ENCODE measurements at regions not wholly inside any gene's neighbourhood (a gene's known extent, or its start where the extent isn't known, plus 50 kb on each side); places are given as distances from the start of the nearest gene placed in this dataset.
"Not testable (repeated sequence)": the region's sequence is repeated elsewhere in the genome, so short reads cannot be mapped to it uniquely, and the experiment has no call there.

DNA sequence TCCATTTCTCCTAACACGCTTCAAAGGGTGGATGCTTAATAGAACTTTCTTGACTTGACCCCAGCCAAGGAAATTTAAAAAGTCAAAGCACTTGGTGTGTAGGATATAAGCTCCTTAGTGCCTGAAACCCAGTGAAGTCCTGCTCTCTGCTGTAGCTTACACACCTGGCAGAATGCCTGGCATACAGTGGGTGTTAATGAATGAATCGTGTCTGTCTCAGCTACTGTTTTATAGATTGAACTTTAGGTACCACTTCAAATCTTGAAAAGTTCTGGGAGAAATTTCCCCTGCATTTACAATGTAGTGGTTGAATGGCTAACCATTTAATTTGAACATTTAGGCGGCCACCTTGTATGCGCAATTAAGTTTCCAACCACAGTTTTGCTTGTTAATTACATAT, 70.5 kb upstream of the ZNF217 start:
- no peak for DNase-seq (ENCODE audit: low read depth)

DNA sequence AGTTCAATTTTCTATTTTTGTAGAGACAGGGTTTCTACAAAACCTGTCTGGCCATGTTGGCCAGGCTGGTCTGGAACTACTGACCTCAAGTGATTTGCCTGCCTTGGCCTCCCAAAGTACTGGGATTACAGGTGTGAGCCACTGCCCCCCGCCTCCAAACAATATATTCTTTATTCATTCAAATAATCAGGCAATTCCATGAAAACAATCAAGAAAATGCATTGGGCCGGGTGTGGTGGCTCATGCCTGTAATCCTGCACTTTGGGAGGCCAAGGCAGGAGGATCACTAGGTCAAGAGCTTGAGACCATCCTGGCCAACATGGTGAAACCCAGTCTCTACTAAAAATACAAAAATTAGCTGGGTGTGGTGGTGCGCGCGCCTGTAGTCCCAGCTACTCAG, 69.9 kb upstream of the ZNF217 start:
- not testable (repeated sequence) for DNase-seq (ENCODE audit: low read depth)

DNA sequence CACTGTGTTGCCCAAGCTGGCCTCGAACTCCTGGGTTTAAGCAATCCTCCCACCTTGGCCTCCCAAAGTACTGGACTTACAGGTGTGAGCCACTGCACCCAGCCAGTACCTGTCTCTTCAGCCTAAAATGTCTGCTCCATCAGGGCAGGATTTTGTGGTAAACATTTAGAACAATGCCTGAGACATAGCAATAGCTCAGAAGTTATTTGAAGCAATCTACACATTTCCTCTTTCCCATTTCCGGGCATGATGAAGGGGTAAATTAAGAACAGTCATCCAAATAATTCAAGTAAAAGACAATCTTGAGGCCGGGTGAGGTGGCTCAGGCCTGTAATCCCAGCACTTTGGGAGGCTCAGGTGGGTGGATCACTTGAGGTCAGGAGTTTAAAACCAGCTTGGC, 69.0 kb upstream of the ZNF217 start:
- DNase-seq (ENCODE audit: low read depth), result no peak

DNA sequence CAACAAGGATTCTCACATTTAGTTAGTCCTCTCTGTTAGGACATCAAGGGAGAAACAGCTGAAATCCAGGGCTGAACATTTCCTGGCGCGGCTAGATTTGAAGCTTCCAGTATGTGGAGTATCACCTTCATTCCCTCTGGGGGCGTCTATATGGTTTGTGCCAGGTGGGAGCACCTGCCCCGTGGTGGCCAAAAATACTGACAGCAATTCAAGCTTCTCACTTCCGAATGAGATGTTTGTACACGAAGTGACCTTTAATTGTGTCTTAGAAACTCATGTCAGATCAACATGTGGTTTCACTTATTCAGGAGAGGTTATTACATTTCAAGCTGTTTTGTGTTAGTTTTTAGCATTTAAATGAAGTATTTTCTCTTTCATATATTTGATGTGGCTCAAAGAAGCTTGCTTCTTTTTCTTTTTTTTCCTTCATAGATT, 67.3 kb upstream of the ZNF217 start:
- DNase-seq (ENCODE audit: low read depth), result no peak

DNA sequence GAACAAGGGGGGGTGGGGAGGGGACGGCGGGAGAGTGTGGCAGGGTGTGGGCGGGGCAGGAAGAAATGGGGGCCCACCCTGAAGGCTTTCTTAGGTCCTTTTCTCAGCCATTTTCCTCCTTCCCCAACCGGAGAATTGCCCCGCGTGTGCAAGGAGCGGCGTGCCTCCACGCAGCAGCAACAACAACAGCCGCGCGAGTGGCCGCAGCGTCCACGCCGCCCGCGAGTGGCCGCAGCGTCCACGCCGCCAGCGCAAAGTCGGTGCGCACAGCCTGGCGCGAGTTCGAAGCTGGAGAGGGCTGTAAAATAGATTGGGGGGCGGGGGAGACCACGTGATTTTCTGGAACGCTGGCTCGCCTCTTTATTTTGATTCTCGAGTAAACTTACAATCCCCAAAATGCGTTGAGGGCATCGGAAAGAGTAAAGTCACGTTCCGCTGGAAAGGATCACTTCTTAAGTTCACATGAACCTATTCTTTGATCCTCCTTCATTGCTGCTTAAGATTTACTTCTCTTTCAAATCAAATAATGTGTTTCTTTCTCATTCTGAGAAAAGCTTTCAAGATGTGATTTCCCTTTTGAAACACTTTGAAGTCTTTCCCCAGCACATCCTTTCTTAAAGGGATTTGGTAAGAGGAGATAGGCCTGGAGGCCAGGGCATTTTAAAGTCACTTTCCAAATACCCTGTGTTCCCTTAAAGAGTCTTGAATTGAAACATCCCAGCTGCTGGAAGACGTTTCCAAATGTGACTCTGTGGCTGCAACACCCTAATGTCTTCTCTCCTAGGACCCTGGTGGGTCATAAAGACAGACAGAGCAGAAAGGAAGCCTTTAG, 66.7 kb upstream of the ZNF217 start:
- no peak for DNase-seq (ENCODE audit: low read depth)

DNA sequence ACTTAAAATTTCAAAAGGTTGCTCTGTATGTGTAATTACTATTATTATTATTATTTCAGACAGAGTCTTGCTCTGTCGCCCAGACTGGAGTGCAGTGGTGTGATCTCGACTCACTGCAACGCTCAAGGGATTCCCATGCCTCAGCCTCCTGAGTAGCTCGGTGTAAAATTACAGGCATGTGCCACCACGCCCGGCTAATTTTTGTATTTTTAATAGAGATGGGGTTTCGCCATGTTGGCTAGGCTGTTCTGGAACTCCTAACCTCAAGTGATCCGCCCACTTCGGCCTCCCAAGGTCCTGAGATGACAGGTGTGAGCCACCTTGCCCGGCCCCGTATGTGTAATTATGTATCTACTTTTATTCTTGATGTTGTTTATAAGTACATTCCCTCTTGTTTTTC, 65.3 kb upstream of the ZNF217 start:
- DNase-seq (ENCODE audit: low read depth), result no peak

DNA sequence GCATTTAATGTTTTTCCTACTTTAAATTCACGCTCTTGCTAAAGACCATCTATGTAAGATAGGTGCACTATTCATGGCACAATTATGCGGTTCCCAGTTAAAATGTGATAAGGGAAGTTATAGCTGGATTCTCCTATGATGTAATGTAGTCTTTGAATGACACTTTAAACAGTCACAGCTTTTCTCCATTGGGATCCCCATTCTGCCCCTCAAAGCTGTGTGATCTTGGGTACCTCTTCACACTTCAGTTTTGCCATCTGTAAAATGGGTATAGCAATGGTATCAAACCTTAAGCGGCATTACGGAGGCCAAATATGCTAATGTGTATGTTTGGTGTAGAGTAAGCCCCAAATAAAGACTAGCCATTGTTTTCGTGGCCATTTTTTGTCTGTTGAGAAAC, 64.7 kb upstream of the ZNF217 start:
- DNase-seq (ENCODE audit: low read depth), result no peak

DNA sequence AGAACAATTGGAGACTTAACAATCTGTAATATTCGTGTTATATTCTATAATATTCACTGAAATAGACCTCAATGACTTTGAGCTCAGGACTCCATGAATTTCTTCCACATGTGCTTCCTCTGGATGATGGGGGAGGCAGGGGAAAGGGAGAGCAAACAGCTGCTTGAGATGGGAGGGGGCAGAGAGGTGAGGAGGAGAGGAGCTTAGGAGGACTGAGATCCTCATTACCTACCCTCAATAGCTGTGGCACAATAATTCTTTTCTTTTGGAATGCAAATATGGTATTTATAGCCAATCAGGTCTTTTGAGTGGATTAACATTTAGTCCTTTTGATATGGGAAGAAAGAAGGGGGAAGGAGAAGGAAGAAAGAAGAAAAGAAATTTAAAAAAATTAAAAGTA, 64.1 kb upstream of the ZNF217 start:
- no peak for DNase-seq (ENCODE audit: low read depth)

DNA sequence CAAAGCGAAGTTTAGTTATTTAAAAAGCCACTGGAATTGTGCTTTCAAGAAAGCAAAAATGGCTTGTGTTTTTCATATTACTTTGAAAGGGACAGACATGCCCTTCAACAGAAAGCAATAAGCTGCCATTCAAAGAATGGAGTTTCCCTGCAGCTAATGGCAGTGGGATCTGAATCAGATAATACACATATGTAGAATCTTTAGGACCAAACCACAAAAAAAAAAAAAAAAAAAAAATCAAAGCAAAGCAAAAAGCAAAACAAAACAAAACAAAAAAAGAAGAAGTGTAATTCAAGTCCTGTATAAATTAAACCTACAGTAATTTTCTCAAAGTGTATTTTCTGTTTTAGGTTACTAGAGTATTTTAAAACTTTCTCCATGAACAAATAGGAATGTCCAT, 63.6 kb upstream of the ZNF217 start:
- no peak for DNase-seq (ENCODE audit: low read depth)

DNA sequence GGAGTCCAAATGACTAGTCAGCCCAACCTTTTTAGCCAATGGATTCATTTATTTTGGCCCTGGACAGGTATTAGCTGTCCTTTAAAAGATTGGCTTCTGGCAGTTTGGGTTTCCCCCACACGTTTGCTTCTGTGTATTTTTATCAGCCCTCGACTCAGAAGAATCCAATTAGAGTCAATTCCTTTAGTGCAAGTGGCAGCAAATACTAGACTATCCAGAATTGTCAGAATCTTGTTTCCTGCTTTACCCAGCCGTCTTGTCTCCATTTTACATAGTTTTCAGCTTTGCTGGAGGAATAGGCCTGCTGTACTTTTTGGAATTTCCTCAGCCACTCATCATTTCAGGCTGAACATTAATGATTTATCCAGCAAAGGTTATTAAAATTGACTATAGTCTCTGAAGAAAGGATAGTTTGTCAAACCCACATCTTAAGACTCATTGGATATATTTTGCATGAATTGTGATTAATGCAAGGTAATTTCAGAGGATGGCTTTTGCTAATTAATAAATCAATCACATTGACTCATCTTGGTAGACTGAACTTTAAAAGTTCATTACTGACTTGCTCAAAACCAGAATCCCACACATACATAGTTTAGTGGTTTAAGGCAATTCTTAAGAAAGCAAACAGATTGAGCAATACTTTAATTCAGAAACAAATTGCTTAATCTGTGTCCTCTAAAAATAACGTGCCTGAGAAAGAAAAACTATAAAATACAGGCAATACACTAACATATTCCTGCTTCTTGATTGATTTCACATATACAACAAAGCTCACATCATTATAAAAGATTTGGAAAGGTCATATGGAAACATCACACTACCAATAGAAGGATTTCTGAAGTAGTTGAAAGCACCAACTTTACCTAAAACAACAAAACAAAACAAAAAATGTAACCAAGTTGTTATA, 62.9 kb upstream of the ZNF217 start:
- no peak for DNase-seq (ENCODE audit: low read depth)

DNA sequence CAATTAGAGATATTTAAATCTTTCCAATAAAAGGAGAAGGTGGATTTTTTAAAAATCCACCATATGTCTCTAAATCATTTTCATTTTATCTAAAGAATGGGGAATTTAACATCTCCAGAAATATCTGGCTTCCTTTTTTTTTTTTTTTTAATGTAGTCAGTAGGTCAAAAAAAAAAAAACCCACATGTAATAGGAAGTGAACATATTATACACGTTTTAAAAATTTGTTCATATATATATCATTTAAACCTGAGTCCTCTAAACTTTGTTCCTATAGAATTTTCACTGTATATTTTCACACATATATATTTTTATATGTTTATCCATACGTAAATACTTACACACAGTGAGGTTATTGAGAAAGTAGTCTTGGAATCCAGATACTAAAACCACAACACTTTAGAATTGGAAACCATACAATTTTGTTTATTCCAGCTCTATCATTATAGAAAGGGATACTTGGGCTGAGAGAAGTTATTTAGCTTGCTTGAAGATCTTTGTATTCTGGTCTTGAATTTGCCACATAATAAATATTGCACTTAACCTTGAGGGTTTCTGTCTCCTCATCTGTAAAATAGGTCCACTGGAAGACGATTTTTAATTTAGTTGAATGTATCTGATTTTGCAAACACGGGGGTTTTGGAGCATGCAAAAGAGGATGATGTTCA, 62.1 kb upstream of the ZNF217 start:
- no peak for DNase-seq (ENCODE audit: low read depth)

DNA sequence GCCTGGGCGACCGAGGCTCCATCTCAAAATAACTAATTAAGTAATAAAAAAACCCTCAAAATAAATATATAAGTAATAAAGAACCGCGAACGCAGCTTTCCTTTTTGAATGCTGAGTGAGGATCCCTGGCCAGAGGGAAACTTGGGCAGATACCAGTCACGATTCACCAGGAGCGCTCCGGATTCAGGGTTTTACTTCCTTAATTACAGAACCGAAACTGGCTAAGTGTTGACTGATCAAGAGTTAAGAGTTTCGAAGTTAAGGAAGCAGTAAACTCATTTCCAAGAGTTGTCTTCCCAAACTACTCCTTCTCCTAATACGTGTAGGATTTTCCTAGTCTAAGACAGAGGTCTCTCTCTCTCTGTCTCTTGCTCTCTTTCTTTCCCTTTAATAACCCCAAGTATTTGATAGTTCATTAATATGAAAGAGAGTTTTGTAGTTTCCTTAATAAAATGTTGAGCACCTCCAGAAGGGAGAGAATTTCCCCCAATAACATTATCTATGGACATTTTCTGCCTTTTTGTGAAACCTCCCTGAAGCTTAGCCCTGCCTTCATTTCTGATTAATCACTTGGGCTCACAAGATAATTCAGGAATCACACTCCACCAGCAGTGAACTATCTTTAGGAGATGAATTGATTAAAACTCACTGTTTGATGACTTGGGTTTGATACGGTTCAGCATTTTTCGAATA, 61.4 kb upstream of the ZNF217 start:
- no peak for DNase-seq (ENCODE audit: low read depth)

DNA sequence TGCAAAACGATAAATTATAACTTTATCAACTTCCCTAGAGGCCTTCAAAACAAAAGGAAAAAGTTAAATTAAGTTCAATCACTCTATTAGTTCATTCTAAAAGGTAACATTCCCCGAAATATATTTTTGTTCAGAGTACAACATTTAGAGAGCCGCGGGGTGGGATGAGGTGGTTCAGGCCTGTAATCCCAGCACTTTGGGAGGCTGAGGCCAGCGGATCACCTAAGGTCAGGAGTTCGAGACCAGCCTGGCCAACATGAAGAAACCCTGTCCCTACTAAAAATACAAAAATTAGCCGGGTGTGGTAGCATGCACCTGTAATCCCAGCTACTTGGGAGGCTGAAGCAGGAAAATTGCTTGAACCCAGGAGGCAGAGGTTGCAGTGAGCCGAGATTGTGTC, 60.9 kb upstream of the ZNF217 start:
- not testable (repeated sequence) for DNase-seq (ENCODE audit: low read depth)

DNA sequence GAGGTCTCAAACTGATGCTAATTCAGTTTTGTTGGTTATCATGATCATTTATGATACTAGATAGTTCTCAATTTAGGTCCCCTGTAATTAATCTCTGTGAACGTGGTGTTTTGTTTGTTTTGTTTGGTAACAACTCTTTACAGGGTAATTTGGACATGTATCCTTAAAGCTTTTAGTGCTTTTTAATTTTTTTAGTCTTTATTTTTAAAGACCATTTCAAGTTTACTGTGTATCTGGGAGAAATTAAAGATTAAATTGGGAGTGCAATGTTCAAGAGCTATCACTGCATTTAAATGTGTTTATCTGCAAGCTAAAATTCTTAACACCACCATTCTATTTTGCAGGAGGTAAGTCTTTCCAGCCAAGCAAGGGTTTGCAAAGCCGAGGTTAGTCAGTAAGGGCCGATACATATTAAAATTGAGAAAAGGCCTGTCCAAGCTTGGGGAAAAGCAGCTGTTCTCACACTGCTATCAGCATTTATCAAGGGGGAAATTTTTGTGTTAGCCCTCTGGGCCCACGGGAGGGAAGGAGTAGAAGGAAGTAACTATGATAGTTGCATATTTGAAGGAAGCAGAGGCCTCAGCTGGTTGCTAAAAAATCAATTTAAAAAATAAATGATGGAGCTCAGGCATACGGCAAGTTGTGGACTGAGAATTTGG, 59.3 kb upstream of the ZNF217 start:
- DNase-seq (ENCODE audit: low read depth), result no peak

DNA sequence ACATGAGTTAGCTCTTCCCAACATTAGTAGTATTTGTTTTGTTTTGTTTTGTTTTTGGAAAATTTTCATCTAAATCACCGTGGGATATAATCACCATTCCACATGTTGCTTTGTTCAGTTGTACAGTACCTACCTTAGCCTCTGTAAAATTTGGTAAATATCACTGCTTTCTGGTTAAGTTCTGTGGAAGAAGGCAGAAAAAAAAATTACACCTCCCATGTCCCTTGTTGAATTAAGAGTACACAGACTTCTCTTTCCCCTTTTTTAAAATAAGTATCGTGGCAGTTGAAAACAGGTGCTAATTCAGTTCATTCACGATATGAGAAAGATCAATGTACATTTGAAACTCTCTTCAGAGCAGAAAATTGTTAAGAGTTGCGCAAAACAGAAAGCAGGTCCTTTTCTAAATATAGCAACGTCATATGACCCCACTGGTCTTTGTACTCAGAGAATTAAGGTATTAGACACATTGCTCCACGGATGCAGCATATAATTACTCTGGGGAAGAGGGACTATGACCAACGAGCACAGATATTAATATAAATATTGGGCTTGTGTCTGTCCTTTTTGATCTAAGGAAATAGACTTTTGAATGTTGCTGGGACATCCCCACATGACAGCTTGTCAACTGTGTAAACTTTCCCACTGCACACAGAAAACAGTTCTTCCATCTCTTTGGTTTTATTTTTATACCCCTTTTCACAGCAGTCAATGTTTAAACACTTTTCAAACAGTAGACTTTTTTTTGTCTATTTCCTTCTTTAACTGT, 58.6 kb upstream of the ZNF217 start:
- no peak for DNase-seq (ENCODE audit: low read depth)

DNA sequence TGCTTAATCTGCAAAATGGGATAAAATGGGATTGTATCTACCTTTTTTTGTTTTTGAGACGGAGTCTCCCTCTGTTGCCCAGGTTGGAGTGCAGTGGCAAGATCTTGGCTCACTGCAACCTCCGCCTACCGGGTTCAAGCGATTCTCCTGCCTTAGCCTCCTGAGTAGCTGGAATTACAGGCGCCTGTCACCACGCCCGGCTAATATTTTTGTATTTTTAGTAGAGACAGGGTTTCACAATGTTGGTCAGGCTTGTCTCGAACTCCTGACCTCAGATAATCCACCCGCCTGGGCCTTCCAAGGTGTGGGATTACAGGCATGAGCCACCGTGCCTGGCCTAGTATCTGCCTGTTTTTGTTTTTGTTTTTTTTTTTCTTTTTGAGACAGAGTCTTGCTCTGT, 55.9 kb upstream of the ZNF217 start:
- DNase-seq (ENCODE audit: low read depth), result not testable (repeated sequence)

DNA sequence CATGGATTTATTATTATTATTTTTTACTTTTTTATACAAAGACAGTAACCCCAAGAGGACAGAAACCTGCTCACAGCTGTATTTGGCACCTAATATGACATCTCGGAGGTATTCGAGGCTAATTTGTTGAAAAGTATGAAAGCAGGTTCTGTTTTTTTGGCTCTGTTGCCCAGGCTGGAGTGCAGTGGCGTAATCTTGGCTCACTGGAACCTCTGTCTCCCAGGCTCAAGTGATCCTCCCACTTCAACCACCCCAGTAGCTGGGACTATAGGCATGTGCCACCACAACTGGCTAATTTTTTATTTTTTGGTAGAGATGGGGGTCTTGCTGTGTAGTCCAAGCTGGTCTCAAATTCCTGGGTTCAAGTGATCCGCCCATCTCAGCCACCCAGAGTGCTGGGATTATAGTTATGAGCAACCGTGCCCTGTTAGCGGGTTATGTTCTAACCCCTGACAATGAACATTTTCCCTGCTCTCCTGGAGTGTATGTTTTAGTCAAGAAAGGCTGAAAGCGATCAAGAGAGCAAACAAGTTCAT, 53.7 kb upstream of the ZNF217 start:
- DNase-seq (ENCODE audit: low read depth), result no peak

DNA sequence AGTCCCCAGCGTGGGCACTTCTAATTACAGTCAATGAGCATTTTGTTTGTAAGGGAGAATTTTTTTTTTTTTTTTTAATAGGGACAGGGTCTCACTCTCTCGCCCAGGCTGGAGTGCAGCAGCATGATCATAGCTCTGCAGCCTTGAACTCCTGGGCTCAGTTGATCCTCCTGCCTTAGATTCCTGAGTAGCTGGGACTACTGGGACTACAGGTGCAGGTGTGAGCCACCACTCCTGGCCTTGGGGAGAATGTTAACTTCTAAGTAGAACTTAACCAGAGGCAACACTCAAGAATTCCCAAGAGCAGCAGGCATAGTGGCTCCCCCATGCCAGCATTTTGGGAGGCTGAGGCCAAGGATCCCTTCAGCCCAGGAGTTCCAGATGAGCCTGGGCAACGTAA, 52.9 kb upstream of the ZNF217 start:
- no peak for DNase-seq (ENCODE audit: low read depth)

DNA sequence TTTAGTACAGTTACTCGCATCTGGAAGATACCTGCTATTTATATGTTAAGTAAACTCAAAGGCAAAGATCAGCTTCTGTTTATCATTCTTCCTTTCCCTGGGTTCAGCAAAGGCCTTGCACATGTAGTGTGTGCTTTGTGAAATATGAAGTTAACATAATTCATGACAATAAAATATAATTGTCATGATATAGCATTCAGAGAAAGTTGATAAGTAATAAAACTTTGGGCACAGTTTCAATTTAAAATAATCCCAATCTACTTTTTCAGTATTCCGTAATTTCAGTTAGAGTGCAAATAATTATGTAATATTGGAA, 51.9 kb upstream of the ZNF217 start:
- no peak for DNase-seq (ENCODE audit: low read depth)

DNA sequence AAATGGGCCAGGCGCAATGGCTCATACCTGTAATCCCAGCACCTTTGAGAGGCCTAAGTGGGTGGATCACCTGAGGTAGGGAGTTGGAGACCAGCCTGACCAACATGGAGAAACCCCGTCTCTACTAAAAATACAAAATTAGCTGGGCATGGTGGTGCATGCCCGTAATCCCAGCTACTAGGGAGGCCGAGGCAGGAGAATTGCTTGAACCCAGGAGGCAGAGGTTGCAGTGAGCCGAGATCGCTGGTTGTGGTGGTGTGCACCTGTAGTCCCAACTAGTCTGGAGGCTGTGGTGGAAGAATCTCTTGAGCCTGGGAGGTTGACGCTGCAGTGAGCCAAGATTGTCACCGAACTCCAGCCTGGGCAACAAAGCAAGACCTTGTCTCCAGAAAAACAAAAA, 50.5 kb upstream of the ZNF217 start:
- not testable (repeated sequence) for DNase-seq (ENCODE audit: low read depth)

Data from T-helper 22 cell (primary cell).